HAP-1 (cell line): ENCODE measurements at regions not wholly inside any gene's neighbourhood (a gene's known extent, or its start where the extent isn't known, plus 50 kb on each side); places are given as distances from the start of the nearest gene placed in this dataset.
A peak's percentile ranks its signal among the peaks of the same experiment; 100 is the strongest.
"Not testable (repeated sequence)": the region's sequence is repeated elsewhere in the genome, so short reads cannot be mapped to it uniquely, and the experiment has no call there.

Experiments used
- DNase-seq, 2 experiments: peaks; one replicate each; pipeline ENCODE4 v3.0.0-alpha.2; 2016 to 2020; ENCODE audit warnings: low spot score in 2 of 2
- H3K27me3 ChIP-seq: fragments of 250-450 bp; sonication (Bioruptor Pico); 2 replicates; pipeline ENCODE4 v1.5.1; 2020; ENCODE audit warnings: low read depth, mild to moderate bottlenecking, moderate library complexity
- H3K36me3 ChIP-seq: fragments of 250-450 bp; sonication (Bioruptor Pico); replicated peaks from 2 replicates; pipeline ENCODE4 v1.5.1; 2020; ENCODE audit warnings: mild to moderate bottlenecking
- H3K4me1 ChIP-seq: fragments of 250-450 bp; sonication (Bioruptor Pico); 2 replicates; pipeline ENCODE4 v1.5.1; 2020; ENCODE audit warnings: mild to moderate bottlenecking
- H3K4me3 ChIP-seq: fragments of 250-450 bp; sonication (Bioruptor Pico); 2 replicates; pipeline ENCODE4 v1.5.1; 2020; ENCODE audit warnings: mild to moderate bottlenecking, moderate library complexity
- H3K9me3 ChIP-seq: fragments of 250-450 bp; sonication (Bioruptor Pico); 2 replicates; pipeline ENCODE4 v1.5.1; 2020; ENCODE audit warnings: mild to moderate bottlenecking, moderate library complexity
- in situ Hi-C: fragments of 300-500 bp; cut with MboI; formaldehyde crosslinking; loops from 3 replicates; pipeline ENCODE4 v1.14.3; 2020; ENCODE audit warnings: low sequenced_read_pairs, inconsistent platforms, mixed read lengths

GRCh38 chr4:130074096-130074495 lies 978.1 kb downstream of the C4orf33 start:
- Histone ChIP-seq H3K4me1 (no peaks in the 10 kb centered on the region), H3K27me3 (no peaks in the 10 kb centered on the region), H3K4me3 (no peak overlapping the region), H3K9me3 (no peaks in the 10 kb centered on the region), H3K36me3 (no peaks in the 10 kb centered on the region)
- in situ Hi-C loops: no loop called here
- DNase-seq: no peak

GRCh38 chr4:130077275-130077674 lies 981.3 kb downstream of the C4orf33 start:
- Histone ChIP-seq H3K36me3 (no peaks in the 10 kb centered on the region), H3K27me3 (no peaks in the 10 kb centered on the region), H3K4me3 (no peak overlapping the region), H3K4me1 (no peaks in the 10 kb centered on the region; the same call in 1 of the 2 replicates), H3K9me3 (no peaks in the 10 kb centered on the region)
- no peak for DNase-seq
- in situ Hi-C loops: no loop called here

- in situ Hi-C loops, H3K4me1 ChIP-seq, DNase-seq: not testable (repeated sequence)
Measured at GRCh38 chr4:130079027-130079426, 983.1 kb downstream of the C4orf33 start.

GRCh38 chr4:130080872-130081451 lies 985.0 kb downstream of the C4orf33 start:
- H3K4me3 ChIP-seq: no peak overlapping the region
- no peaks in the 10 kb centered on the region for H3K27me3 ChIP-seq
- no peaks in the 10 kb centered on the region for H3K9me3 ChIP-seq
- no peaks in the 10 kb centered on the region; the same call in 1 of the 2 replicates for H3K4me1 ChIP-seq
- no peaks in the 10 kb centered on the region for H3K36me3 ChIP-seq
- no peak for DNase-seq
- in situ Hi-C loops: no loop called here

More at GRCh38 chr4:130079027-130079426, 983.1 kb downstream of the C4orf33 start:
- H3K36me3 ChIP-seq, H3K27me3 ChIP-seq, H3K4me3 ChIP-seq, H3K9me3 ChIP-seq: not testable (repeated sequence)

- Histone ChIP-seq H3K4me3 (no peak overlapping the region), H3K27me3 (no peaks in the 10 kb centered on the region), H3K36me3 (no peaks in the 10 kb centered on the region), H3K9me3 (no peaks in the 10 kb centered on the region), H3K4me1 (no peaks in the 10 kb centered on the region)
- no peak for DNase-seq
- in situ Hi-C loops: no loop called here
Measured at GRCh38 chr4:130090427-130090826, 994.5 kb downstream of the C4orf33 start.

DNA sequence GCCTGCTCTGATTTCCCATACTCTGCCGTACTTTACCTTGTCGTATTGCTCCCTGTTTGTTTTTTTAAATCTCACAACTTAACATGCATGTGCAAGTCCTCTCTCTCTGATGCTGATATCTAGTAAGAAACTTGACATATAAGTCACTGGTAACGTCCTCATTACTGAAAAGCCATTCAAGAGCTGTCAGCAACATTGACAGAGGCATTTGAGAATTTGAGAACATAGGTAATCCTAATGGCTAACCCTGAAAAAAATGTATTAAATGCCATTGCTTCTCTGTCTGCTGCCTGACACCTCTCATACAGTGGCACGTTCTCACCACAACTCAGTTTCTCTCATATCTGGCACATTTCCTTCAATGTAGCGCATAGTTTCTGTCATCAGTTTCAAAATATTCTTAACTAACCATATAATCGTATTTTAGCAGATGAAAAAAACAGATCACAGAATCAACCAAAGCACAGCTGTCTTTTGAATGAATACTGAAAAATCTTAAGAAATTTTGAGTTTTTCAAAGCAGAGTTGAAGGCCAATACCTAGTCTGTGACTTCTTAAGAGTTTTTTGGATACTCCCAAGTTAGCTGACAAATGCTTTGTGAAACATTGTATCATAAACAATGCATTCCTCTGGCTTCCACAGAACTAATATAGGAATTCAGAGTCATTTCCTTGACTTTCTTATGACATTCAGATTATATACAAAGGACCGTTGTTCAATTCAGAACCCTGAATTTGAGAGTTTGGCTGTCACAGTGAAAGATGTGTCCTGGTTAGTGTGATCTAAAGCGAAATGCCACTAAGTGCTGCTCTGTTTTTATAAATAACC lies 996.4 kb downstream of the C4orf33 start:
- no peak for DNase-seq
- H3K9me3 ChIP-seq: no peaks in the 10 kb centered on the region
- H3K4me1 ChIP-seq: no peaks in the 10 kb centered on the region
- H3K4me3 ChIP-seq: no peak overlapping the region
- H3K27me3 ChIP-seq: no peaks in the 10 kb centered on the region
- H3K36me3 ChIP-seq: no peaks in the 10 kb centered on the region
- in situ Hi-C loops: no loop called here

DNA sequence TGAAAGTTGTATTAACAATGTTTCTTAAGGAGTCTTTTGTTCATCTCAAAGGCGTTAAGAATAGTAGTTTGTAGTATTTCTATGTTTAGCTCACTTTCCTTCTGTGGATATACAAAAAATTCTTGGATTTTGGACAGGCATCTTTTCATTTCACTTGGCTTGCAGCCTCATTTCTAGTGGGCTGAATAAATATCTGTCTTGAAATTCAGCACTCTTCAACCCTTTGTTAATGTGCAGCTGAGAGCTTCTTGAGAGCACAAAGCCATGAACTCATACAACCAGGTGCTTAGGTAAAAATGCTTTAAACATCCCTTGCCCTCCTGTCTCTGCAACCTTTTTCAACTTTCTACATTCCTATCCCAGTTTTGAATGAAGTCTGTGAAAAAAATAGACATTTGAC lies 1003.2 kb downstream of the C4orf33 start:
- Histone ChIP-seq H3K36me3 (no peaks in the 10 kb centered on the region), H3K4me3 (no peak overlapping the region), H3K9me3 (no peaks in the 10 kb centered on the region), H3K27me3 (no peaks in the 10 kb centered on the region), H3K4me1 (peaks cover 7% of the 10 kb centered on the region)
- in situ Hi-C loops: no loop called here
- DNase-seq: no peak

- Histone ChIP-seq H3K27me3 (no peaks in the 10 kb centered on the region), H3K9me3 (no peaks in the 10 kb centered on the region), H3K4me1 (peaks cover 3% of the 10 kb centered on the region; the same call in 1 of the 2 replicates), H3K36me3 (no peaks in the 10 kb centered on the region), H3K4me3 (no peak overlapping the region)
- DNase-seq: no peak
- in situ Hi-C loops: no loop called here
Measured at GRCh38 chr4:130110189-130110588, 1014.2 kb downstream of the C4orf33 start.

DNA sequence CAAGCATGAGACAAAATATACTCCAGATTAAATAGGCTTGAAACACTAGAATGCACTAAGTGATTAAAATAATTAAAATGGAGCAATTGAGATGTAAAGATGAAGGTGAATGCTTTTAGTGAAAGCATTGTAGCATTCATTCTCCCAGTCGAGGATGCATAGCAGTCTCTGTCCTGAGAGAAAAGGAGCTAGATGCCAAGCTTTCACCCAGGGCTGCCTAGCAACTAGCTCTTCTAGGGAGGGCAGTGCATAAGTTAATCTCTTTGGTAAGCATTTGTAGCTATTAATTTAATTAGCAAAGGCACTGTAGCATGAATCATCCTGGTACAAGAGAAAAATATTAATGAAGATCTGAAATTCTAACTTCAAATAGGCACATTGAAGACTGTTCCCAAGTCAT lies 1014.8 kb downstream of the C4orf33 start:
- DNase-seq: peak in 1 of 2 experiments; percentile 16

GRCh38 chr4:130124066-130124465 lies 1028.1 kb downstream of the C4orf33 start:
- Histone ChIP-seq H3K4me1 (peaks cover 8% of the 10 kb centered on the region), H3K27me3 (no peaks in the 10 kb centered on the region), H3K36me3 (no peaks in the 10 kb centered on the region), H3K4me3 (no peak overlapping the region), H3K9me3 (no peaks in the 10 kb centered on the region)
- DNase-seq: peak; percentile 9 to 70
- in situ Hi-C loops: no loop called here

More for the DNA sequence above, 1014.8 kb downstream of the C4orf33 start:
- H3K27me3 ChIP-seq: no peaks in the 10 kb centered on the region
- H3K36me3 ChIP-seq: no peaks in the 10 kb centered on the region
- H3K9me3 ChIP-seq: no peaks in the 10 kb centered on the region
- H3K4me3 ChIP-seq: no peak overlapping the region
- H3K4me1 ChIP-seq: peaks cover 3% of the 10 kb centered on the region; the same call in 1 of the 2 replicates
- in situ Hi-C loops: no loop called here

GRCh38 chr4:130125467-130125866 lies 1029.5 kb downstream of the C4orf33 start:
- Histone ChIP-seq H3K36me3 (no peaks in the 10 kb centered on the region), H3K4me1 (peaks cover 8% of the 10 kb centered on the region), H3K4me3 (no peak overlapping the region), H3K9me3 (no peaks in the 10 kb centered on the region), H3K27me3 (no peaks in the 10 kb centered on the region)
- in situ Hi-C loops: no loop called here
- DNase-seq: no peak

- Histone ChIP-seq H3K9me3 (no peaks in the 10 kb centered on the region), H3K36me3 (no peaks in the 10 kb centered on the region)
- in situ Hi-C loops: no loop called here
Measured at GRCh38 chr4:130127297-130127696, 1031.3 kb downstream of the C4orf33 start.

GRCh38 chr4:130131536-130131935 lies 1035.6 kb downstream of the C4orf33 start:
- Histone ChIP-seq H3K4me1 (no peaks in the 10 kb centered on the region), H3K9me3 (no peaks in the 10 kb centered on the region), H3K36me3 (no peaks in the 10 kb centered on the region), H3K4me3 (no peak overlapping the region), H3K27me3 (no peaks in the 10 kb centered on the region)
- DNase-seq: no peak
- in situ Hi-C loops: no loop called here

More at GRCh38 chr4:130127297-130127696, 1031.3 kb downstream of the C4orf33 start:
- no peak for DNase-seq
- Histone ChIP-seq H3K27me3 (no peaks in the 10 kb centered on the region), H3K4me1 (peaks cover 8% of the 10 kb centered on the region), H3K4me3 (no peak overlapping the region)

GRCh38 chr4:130141651-130142050 lies 1045.7 kb downstream of the C4orf33 start:
- Histone ChIP-seq H3K27me3 (no peaks in the 10 kb centered on the region), H3K4me3 (no peak overlapping the region), H3K4me1 (no peaks in the 10 kb centered on the region), H3K9me3 (no peaks in the 10 kb centered on the region), H3K36me3 (no peaks in the 10 kb centered on the region)
- in situ Hi-C loops: no loop called here
- no peak for DNase-seq
